Activated CD4-positive, CD25-positive, alpha-beta regulatory T cell treated with anti-CD3 and anti-CD28 coated beads, Interleukin-2, amount 50 U/mL, for 72 hours (primary cell): ENCODE measurements at regions not wholly inside any gene's neighbourhood (a gene's known extent, or its start where the extent isn't known, plus 50 kb on each side); places are given as distances from the start of the nearest gene placed in this dataset.
"Not testable (repeated sequence)": the region's sequence is repeated elsewhere in the genome, so short reads cannot be mapped to it uniquely, and the experiment has no call there.

Experiments used
- DNase-seq: peaks from one replicate; pipeline ENCODE4 v3.0.0; 2021

DNA sequence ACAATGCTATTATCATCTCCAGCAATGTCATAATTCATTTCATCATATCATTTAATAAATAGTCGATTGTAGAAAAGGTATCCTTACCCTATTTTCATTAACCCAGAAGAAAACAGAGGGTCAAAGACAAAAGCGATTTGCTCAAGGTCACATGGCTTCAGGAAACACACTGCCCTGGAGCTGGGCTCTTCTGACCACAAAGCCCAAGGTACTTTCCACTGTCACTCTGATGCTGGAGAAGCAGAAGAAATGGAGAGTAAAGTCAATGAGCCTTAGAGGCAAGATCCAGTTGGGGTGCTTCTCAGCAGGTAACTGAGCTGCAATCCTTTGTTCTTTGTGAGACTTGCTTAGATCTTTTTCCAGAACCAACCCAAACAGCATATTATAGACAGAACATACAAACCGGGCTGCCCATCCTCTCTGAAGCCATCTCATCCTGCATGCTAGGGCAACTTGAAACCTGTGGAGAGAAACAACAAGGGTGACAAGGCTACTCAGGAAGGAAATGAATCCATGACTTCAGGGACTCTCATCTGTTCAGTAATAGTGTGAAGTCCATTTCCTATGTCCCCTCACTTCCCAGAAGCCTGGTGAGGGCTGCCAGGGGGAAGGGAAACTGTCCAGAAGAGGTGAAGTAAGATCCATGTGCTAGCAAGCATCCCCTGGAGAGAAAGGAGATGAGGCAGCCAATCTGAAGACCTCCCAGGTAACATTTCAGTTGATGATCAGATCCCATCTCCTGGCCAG lies 148.6 kb upstream of the SVIL start:
- no peak for DNase-seq

DNA sequence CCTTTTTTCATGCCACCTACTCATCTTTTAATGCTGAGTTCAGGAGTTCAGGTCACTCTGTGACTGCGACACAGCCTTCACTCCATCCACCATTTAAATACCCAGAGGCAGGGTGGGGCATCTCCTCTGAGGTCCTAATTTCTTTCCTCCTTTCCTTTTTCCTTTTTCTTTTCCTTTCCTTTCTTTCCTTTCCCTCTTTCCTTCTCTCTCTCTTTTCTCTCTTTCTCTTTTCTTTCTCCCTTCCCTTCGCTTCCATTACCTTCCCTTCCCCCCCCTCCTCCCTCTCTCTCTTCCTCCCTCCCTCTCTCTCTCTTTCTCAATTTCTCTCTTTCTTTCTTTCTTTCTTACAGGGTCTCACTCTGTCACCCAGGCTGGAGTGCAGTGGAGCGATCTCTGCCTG lies 145.9 kb upstream of the SVIL start:
- DNase-seq: no peak

GRCh38 chr10:29780096-29780495 lies 145.3 kb upstream of the SVIL start:
- no peak for DNase-seq

GRCh38 chr10:29776246-29776645 lies 141.5 kb upstream of the SVIL start:
- DNase-seq: no peak

GRCh38 chr10:29774475-29774874 lies 139.7 kb upstream of the SVIL start:
- DNase-seq: no peak

- DNase-seq: no peak
These were observed 138.9 kb upstream of the SVIL start for GRCh38 chr10:29773675-29774091.

DNA sequence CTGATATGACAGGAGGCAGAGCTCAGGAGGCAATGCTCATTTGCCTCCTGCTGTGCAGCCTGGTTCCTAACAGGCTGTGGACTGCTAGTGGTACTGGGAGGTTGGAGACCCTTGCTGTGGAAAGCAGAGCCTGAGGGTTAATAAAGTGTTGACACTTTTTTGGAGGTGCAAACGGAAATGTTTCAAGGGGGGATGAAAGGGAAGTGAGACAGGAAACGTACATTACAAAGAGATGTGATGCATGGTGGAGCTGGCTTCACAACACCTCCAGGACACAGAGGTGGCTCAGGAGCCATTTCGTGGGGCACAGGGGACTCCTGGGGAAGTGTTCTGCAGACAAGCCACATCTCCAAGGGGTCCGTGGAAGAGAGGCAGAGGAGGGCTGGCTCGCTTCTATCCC lies 137.6 kb upstream of the SVIL start:
- DNase-seq: no peak

DNA sequence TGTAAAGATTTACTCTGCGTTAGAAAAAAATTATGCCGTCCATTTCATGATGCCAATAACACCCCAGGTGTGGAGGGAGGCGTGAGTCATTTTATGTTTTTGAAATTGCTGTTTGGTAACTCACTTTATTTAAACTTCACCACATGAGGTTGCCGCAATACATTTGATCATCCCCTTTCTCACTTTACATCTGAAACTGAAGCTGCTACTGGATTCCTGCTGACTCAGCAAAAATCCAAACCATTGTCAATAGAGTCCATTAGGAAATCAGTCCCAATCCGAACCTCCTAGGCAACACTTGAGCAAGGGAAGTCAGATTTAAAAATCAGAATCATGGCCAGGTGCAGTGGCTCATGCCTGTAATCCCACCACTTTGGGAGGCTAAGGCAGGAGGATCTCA lies 136.6 kb upstream of the SVIL start:
- no peak for DNase-seq

DNA sequence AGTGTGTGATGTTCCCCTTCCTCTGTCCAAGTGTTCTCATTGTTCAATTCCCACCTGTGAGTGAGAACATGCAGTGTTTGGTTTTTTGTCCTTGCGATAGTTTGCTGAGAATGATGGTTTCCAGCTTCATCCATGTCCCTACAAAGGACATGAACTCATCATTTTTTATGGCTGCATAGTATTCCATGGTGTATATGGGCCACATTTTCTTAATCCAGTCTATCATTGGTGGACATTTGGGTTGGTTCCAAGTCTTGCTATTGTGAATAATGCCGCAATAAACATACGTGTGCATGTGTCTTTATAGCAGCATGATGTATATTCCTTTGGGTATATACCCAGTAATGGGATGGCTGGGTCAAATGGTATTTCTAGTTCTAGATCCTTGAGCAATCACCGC lies 134.5 kb upstream of the SVIL start:
- not testable (repeated sequence) for DNase-seq

DNA sequence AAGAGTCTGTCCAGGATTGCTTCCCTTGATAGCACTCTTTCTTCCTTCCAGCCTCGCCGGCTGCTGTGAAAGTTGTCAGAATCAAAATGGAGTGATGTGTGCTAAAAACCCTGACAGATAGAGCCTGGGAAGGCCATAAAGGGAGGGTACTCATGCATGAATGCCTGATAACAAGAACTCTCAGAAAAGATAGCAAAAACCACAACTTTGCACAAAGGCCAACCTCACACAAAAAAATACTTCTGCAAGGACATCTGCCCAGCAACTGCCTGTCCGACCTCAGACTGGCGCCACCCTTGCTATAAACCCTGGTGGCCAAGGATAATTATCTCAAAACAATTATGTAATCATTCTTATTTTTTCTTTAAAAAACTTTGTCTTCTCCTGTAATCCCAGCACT lies 133.2 kb upstream of the SVIL start:
- DNase-seq: no peak

GRCh38 chr10:29766753-29767152 lies 132.0 kb upstream of the SVIL start:
- DNase-seq: no peak

DNA sequence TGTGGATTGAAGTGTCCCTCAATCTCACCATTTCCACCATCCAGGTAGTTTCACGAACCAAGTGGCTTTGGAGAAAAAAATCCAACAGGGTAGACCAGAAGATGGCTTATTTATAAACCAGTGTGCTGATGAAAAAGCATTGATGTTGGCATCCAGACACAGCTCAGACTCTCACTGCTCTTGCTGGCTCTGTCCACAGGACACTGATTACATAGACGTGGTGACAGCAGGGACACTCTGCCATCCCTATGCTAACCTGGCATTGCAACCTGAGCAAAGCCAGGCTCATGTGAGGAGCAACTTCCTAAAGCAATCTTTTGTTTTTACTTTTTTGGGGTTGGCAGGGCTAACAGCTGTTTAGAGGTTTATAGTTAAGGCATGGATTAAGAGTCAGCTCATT lies 130.6 kb upstream of the SVIL start:
- no peak for DNase-seq

DNA sequence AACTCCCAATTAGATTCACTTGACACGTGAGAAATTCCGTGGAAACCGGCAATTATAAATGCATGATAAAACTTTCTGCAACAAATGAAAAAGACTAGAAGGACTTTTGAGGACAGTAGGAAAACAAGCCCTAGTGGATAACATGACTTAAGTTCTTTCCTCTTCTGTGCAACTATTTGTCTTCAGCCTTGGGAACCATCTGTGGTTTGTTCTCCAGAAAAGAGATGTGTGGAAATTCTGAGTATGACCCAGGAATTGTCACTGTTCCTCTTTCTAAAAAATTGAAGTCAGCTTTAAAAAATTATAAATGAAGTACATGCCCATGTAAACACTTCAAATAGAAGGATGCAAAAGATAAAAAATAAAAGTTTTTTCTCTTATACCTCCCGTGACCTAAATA lies 128.6 kb upstream of the SVIL start:
- DNase-seq: no peak

GRCh38 chr10:29761916-29762315 lies 127.1 kb upstream of the SVIL start:
- DNase-seq: no peak

DNA sequence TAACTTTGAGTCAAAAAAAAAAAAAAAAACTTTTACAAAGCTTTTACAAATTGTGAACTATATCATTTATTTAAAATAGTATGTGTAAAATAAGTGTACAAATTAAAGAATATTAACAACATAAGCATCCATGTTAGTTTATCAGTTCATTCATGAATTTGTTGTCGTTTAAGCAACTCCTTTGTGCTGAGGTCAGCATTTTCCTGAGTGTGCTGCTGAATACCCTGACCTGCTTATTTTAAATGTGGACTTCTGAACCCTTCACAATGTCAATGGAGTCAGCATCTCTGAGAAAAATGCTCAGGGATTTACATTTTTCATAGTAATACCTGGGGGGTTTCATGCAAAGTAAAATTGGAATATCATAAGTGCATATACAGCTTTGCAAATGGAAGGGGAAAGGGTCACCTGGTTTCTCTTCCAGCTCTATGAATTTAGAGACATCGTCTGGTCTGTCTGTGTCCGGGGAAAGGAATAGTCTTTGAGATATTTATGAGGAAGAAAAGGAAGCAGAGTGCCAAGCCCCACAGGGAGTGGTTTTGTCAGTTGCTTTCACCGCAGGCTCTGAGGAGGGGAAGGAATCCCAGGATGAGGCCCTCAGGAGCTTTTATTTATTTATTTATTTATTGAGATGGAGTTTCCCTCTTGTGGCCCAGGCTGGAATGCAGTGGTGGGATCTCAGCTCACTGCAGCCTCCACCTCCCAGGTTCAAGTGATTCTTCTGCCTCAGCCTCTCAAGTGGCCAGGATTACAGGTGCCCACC lies 125.5 kb upstream of the SVIL start:
- no peak for DNase-seq

GRCh38 chr10:29757551-29758297 lies 123.0 kb upstream of the SVIL start:
- DNase-seq: no peak

DNA sequence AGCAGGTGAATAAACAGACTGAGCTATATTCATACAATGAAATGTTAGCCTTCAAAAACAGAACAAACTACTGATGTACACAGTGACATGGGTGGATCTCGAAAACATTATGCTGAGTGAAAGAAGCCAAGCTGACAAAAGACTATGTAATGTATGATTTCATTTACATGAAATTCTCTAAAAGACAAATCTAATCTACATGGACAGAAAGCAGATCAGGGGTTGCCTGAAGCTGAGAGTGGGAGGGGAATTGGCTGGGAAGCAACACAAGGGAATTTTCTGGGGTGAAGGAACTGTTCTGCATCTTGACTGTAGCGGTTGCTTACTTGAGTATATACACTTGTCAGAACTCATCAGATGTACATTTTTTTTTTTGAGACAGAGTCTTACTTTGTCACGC lies 121.7 kb upstream of the SVIL start:
- no peak for DNase-seq

DNA sequence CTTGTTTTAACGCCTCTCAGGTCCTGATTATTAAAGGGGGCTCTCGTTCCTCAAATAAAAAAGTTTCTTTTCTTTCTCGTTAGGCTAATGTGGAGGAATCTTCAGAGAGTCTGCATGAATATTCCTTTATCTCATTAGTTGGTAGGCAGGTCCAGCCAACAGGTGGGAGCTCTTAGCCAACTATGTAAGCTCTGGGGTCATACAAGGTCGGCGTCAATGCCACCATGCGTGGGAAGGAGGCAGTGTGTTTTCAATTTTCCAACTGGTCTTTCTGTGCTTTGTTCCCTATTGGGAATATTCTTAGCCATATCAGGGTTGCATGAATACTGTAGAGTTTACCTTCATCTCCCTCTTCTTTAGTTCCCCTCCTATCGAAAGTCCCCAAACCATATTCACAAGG lies 118.5 kb upstream of the SVIL start:
- DNase-seq: no peak

- DNase-seq: no peak
These were observed 116.9 kb upstream of the SVIL start for GRCh38 chr10:29751684-29752083.

DNA sequence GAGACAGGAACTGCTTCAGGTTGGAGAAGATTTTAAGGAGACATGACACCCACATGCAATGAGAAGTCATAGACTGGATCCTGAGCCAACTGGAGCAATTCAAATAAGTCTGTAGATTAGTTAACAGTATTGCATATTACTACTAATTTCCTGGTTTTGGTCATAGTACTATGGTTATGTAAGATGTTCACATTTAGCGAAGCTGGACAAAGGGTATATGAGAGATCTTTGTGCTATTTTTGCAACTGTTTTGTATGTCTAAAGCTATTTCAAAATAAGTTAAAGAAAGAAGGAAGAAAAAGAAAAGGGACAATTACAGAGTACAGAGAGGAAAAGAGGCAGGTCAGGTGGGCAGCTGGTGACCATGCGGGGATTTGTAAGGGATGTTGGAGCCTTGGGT lies 116.5 kb upstream of the SVIL start:
- DNase-seq: no peak

GRCh38 chr10:29749150-29749549 lies 114.4 kb upstream of the SVIL start:
- no peak for DNase-seq

DNA sequence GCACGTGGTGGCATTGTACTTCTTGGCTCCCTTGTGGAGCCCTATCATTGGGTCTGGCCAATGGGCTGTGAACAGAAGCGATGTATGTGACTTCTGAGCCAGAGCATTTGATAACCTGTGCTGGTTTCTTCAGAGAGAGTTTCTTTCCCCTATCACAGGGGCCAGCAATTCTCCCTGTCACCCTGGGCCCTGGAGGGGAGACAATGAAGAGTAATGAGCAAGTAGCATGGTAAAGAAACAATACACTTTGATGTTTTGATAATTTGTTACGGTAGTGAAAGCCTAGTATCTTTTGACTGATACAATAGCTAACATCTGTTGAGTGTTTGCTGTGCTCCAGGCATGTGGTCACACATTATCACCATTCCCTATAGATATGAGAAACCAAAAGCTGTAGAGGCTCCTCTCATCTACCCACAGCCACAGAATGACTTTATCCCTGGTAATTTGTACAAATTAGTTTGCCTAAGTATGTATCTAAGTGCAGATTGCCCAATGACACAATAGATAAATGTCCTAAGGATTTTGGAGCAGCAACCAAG lies 113.4 kb upstream of the SVIL start:
- no peak for DNase-seq

- DNase-seq: no peak
These were observed 111.5 kb upstream of the SVIL start for GRCh38 chr10:29746080-29746797.
